Activated T-helper 1 cell treated with anti-CD3 and anti-CD28 coated beads, Interleukin-2, amount 50 U/mL, for 16 hours (primary cell): ENCODE measurements at regions not wholly inside any gene's neighbourhood (a gene's known extent, or its start where the extent isn't known, plus 50 kb on each side); places are given as distances from the start of the nearest gene placed in this dataset.

Experiments
- DNase-seq, 2 donors: peaks; one replicate each; pipeline ENCODE4 v3.0.0-alpha.2; 2020; ENCODE audit warnings: low read depth in 1 of 2, low spot score in 1 of 2

- DNase-seq = no peak
Measured at GRCh38 chr4:19803406-19803805, 448.3 kb upstream of the SLIT2 start.

- no peak for DNase-seq
Measured at GRCh38 chr4:19793831-19794230, 457.9 kb upstream of the SLIT2 start.

GRCh38 chr4:19791422-19792123, 460.1 kb upstream of the SLIT2 start:
- DNase-seq = no peak

GRCh38 chr4:19786616-19787015, 465.1 kb upstream of the SLIT2 start:
- DNase-seq = no peak

- no peak for DNase-seq
Measured at GRCh38 chr4:19783667-19784223, 468.0 kb upstream of the SLIT2 start.

- no peak for DNase-seq
Measured at GRCh38 chr4:19780871-19781270, 470.8 kb upstream of the SLIT2 start.

GRCh38 chr4:19776929-19777328, 474.8 kb upstream of the SLIT2 start:
- DNase-seq = no peak

GRCh38 chr4:19776021-19776459, 475.7 kb upstream of the SLIT2 start:
- no peak for DNase-seq

GRCh38 chr4:19774690-19775256, 476.9 kb upstream of the SLIT2 start:
- DNase-seq = no peak

GRCh38 chr4:19772581-19772980, 479.1 kb upstream of the SLIT2 start:
- DNase-seq = no peak

- no peak for DNase-seq
Measured at GRCh38 chr4:19756661-19757060, 495.0 kb upstream of the SLIT2 start.

GRCh38 chr4:19752599-19752998, 499.1 kb upstream of the SLIT2 start:
- no peak for DNase-seq

GRCh38 chr4:19748519-19749479, 502.9 kb upstream of the SLIT2 start:
- no peak for DNase-seq

- DNase-seq = no peak
Measured at GRCh38 chr4:19746377-19746776, 505.3 kb upstream of the SLIT2 start.

GRCh38 chr4:19743115-19743638, 508.5 kb upstream of the SLIT2 start:
- no peak for DNase-seq

GRCh38 chr4:19739101-19739651, 512.5 kb upstream of the SLIT2 start:
- no peak for DNase-seq

GRCh38 chr4:19736968-19737756, 514.5 kb upstream of the SLIT2 start:
- DNase-seq = no peak

- no peak for DNase-seq
Measured at GRCh38 chr4:19735012-19735411, 516.7 kb upstream of the SLIT2 start.

- no peak for DNase-seq
Measured at GRCh38 chr4:19729886-19730651, 521.6 kb upstream of the SLIT2 start.
